ENCODE measurements at regions not wholly inside any gene's neighbourhood (a gene's known extent, or its start where the extent isn't known, plus 50 kb on each side); places are given as distances from the start of the nearest gene placed in this dataset.

DNA sequence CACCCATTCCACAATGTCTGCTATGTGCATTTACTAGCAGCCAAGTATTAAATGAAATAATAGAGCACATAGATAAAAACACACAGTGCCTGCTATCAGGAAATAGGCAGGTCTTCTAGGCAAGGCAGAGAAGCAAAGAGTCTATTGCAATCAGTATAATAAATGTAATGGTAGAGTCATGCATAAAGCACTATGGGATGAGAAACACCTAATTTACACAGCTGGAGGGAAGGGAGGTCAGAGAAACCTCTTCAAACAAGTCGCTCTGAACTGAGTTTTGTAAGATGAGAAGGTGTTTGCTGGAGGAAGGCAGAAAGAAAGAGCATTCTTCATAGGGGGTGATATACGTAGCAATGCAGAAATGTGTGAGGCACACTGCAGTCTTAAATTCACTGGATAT lies 341.0 kb upstream of the DMAC1 start:
- TF ChIP-seq, protein P1, sequence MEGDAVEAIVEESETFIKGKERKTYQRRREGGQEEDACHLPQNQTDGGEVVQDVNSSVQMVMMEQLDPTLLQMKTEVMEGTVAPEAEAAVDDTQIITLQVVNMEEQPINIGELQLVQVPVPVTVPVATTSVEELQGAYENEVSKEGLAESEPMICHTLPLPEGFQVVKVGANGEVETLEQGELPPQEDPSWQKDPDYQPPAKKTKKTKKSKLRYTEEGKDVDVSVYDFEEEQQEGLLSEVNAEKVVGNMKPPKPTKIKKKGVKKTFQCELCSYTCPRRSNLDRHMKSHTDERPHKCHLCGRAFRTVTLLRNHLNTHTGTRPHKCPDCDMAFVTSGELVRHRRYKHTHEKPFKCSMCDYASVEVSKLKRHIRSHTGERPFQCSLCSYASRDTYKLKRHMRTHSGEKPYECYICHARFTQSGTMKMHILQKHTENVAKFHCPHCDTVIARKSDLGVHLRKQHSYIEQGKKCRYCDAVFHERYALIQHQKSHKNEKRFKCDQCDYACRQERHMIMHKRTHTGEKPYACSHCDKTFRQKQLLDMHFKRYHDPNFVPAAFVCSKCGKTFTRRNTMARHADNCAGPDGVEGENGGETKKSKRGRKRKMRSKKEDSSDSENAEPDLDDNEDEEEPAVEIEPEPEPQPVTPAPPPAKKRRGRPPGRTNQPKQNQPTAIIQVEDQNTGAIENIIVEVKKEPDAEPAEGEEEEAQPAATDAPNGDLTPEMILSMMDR (IDR thresholded peaks at IDR 0.05; ENCODE audit: low read depth, low read length) = no peak
- TF ChIP-seq POLR2A (IDR thresholded peaks at IDR 0.05; ENCODE audit: extremely low read depth, insufficient read length) = no peak
- TF ChIP-seq, protein P2, sequence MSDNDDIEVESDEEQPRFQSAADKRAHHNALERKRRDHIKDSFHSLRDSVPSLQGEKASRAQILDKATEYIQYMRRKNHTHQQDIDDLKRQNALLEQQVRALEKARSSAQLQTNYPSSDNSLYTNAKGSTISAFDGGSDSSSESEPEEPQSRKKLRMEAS (IDR thresholded peaks at IDR 0.05; ENCODE audit: low read depth, low read length) = no peak

Data from NB4 (cell line).